ENCODE measurements at regions not wholly inside any gene's neighbourhood (a gene's known extent, or its start where the extent isn't known, plus 50 kb on each side); places are given as distances from the start of the nearest gene placed in this dataset.
"Not testable (repeated sequence)": the region's sequence is repeated elsewhere in the genome, so short reads cannot be mapped to it uniquely, and the experiment has no call there.

- H3K36me3 ChIP-seq (ENCODE audit: control insufficient read depth, insufficient read depth, low read length); H3K9me3 ChIP-seq; H3K27ac Mint-ChIP-seq (ENCODE audit: unreplicated experiment); intact Hi-C loops (cut with micrococcal nuclease; ENCODE audit: unreplicated experiment); H3K4me1 ChIP-seq; DNase-seq; H3K4me3 Mint-ChIP-seq (ENCODE audit: unreplicated experiment); CTCF ChIA-PET; H3K4me3 ChIP-seq (ENCODE audit: low read depth, low read length); H3K27me3 ChIP-seq (replicated peaks; ENCODE audit: control insufficient read depth, insufficient read depth, low read length); H3K4me1 Mint-ChIP-seq (ENCODE audit: low read depth, unreplicated experiment); POLR2A ChIA-PET; H3K27me3 Mint-ChIP-seq (ENCODE audit: insufficient read depth, unreplicated experiment); BruUV-seq (replicated peaks); H3K36me3 Mint-ChIP-seq (ENCODE audit: insufficient read depth, unreplicated experiment): not testable (repeated sequence)
- H3K9me3 Mint-ChIP-seq (ENCODE audit: unreplicated experiment): peaks cover 39% of the 10 kb centered on the region
Observed at GRCh38 chr22:12603833-12604232, 2924.2 kb upstream of the OR11H1 start.

- intact Hi-C loops (cut with micrococcal nuclease; ENCODE audit: unreplicated experiment); H3K27me3 ChIP-seq (replicated peaks; ENCODE audit: control insufficient read depth, insufficient read depth, low read length); H3K4me3 Mint-ChIP-seq (ENCODE audit: unreplicated experiment); POLR2A ChIA-PET; H3K36me3 ChIP-seq (ENCODE audit: control insufficient read depth, insufficient read depth, low read length); DNase-seq; H3K4me3 ChIP-seq (ENCODE audit: low read depth, low read length); H3K9me3 ChIP-seq; H3K36me3 Mint-ChIP-seq (ENCODE audit: insufficient read depth, unreplicated experiment); H3K27me3 Mint-ChIP-seq (ENCODE audit: insufficient read depth, unreplicated experiment); H3K4me1 Mint-ChIP-seq (ENCODE audit: low read depth, unreplicated experiment); CTCF ChIA-PET; BruUV-seq (replicated peaks); H3K27ac Mint-ChIP-seq (ENCODE audit: unreplicated experiment); H3K4me1 ChIP-seq: not testable (repeated sequence)
- H3K9me3 Mint-ChIP-seq (ENCODE audit: unreplicated experiment): peaks cover 29% of the 10 kb centered on the region
Observed at GRCh38 chr22:12608454-12608853, 2919.5 kb upstream of the OR11H1 start.

- H3K36me3 ChIP-seq (ENCODE audit: control insufficient read depth, insufficient read depth, low read length): no peaks in the 10 kb centered on the region
- H3K4me1 ChIP-seq: no peaks in the 10 kb centered on the region
- ChIA-PET CTCF (no interaction called here), POLR2A (no interaction called here)
- no peak for TF ChIP-seq CTCF (IDR thresholded peaks at IDR 0.05; ENCODE audit: insufficient read depth in 1 of 2, low read depth in 1 of 2, low read length in 1 of 2, severe bottlenecking in 1 of 2, unreplicated experiment in 1 of 2)
- BruUV-seq (replicated peaks): no TSS peak
- H3K4me3 ChIP-seq (ENCODE audit: low read depth, low read length): no peak overlapping the region
- H3K9me3 Mint-ChIP-seq (ENCODE audit: unreplicated experiment): peaks cover 19% of the 10 kb centered on the region
- intact Hi-C loops (cut with micrococcal nuclease; ENCODE audit: unreplicated experiment): no loop called here
- no peak overlapping the region for H3K27ac Mint-ChIP-seq (ENCODE audit: unreplicated experiment)
- no peaks in the 10 kb centered on the region for H3K9me3 ChIP-seq
- no peak for DNase-seq
- no peaks in the 10 kb centered on the region for H3K4me1 Mint-ChIP-seq (ENCODE audit: low read depth, unreplicated experiment)
- H3K36me3 Mint-ChIP-seq (ENCODE audit: insufficient read depth, unreplicated experiment): no peaks in the 10 kb centered on the region
- no peaks in the 10 kb centered on the region for H3K27me3 Mint-ChIP-seq (ENCODE audit: insufficient read depth, unreplicated experiment)
- H3K27me3 ChIP-seq (replicated peaks; ENCODE audit: control insufficient read depth, insufficient read depth, low read length): no peaks in the 10 kb centered on the region
- H3K4me3 Mint-ChIP-seq (ENCODE audit: unreplicated experiment): no peak overlapping the region
Observed at GRCh38 chr22:12613199-12613598, 2914.8 kb upstream of the OR11H1 start.

GRCh38 chr22:12613907-12614306 is 2914.1 kb upstream of the OR11H1 start:
- H3K9me3 ChIP-seq; H3K36me3 Mint-ChIP-seq (ENCODE audit: insufficient read depth, unreplicated experiment); POLR2A ChIA-PET: not testable (repeated sequence)

GRCh38 chr22:12626894-12627293 is 2901.1 kb upstream of the OR11H1 start:
- H3K27me3 Mint-ChIP-seq (ENCODE audit: insufficient read depth, unreplicated experiment); BruUV-seq (replicated peaks); H3K27me3 ChIP-seq (replicated peaks; ENCODE audit: control insufficient read depth, insufficient read depth, low read length); CTCF ChIA-PET; H3K36me3 ChIP-seq (ENCODE audit: control insufficient read depth, insufficient read depth, low read length); intact Hi-C loops (cut with micrococcal nuclease; ENCODE audit: unreplicated experiment); H3K27ac Mint-ChIP-seq (ENCODE audit: unreplicated experiment); H3K4me3 ChIP-seq (ENCODE audit: low read depth, low read length); H3K4me1 Mint-ChIP-seq (ENCODE audit: low read depth, unreplicated experiment); DNase-seq; POLR2A ChIA-PET; H3K9me3 ChIP-seq; H3K4me3 Mint-ChIP-seq (ENCODE audit: unreplicated experiment); H3K4me1 ChIP-seq; H3K36me3 Mint-ChIP-seq (ENCODE audit: insufficient read depth, unreplicated experiment): not testable (repeated sequence)
- H3K9me3 Mint-ChIP-seq (ENCODE audit: unreplicated experiment): peaks cover 12% of the 10 kb centered on the region

More at GRCh38 chr22:12613907-12614306, 2914.1 kb upstream of the OR11H1 start:
- H3K27ac Mint-ChIP-seq (ENCODE audit: unreplicated experiment); intact Hi-C loops (cut with micrococcal nuclease; ENCODE audit: unreplicated experiment); H3K4me1 Mint-ChIP-seq (ENCODE audit: low read depth, unreplicated experiment); H3K27me3 Mint-ChIP-seq (ENCODE audit: insufficient read depth, unreplicated experiment); H3K4me3 ChIP-seq (ENCODE audit: low read depth, low read length); BruUV-seq (replicated peaks); H3K4me1 ChIP-seq; DNase-seq; CTCF ChIA-PET; H3K4me3 Mint-ChIP-seq (ENCODE audit: unreplicated experiment); H3K36me3 ChIP-seq (ENCODE audit: control insufficient read depth, insufficient read depth, low read length); H3K27me3 ChIP-seq (replicated peaks; ENCODE audit: control insufficient read depth, insufficient read depth, low read length): not testable (repeated sequence)
- peaks cover 19% of the 10 kb centered on the region for H3K9me3 Mint-ChIP-seq (ENCODE audit: unreplicated experiment)

- BruUV-seq (replicated peaks); H3K4me1 ChIP-seq; intact Hi-C loops (cut with micrococcal nuclease; ENCODE audit: unreplicated experiment); H3K4me1 Mint-ChIP-seq (ENCODE audit: low read depth, unreplicated experiment); H3K9me3 ChIP-seq; H3K27me3 Mint-ChIP-seq (ENCODE audit: insufficient read depth, unreplicated experiment); H3K27me3 ChIP-seq (replicated peaks; ENCODE audit: control insufficient read depth, insufficient read depth, low read length); H3K4me3 ChIP-seq (ENCODE audit: low read depth, low read length); POLR2A ChIA-PET; H3K27ac Mint-ChIP-seq (ENCODE audit: unreplicated experiment); H3K36me3 ChIP-seq (ENCODE audit: control insufficient read depth, insufficient read depth, low read length); CTCF ChIA-PET; DNase-seq; H3K36me3 Mint-ChIP-seq (ENCODE audit: insufficient read depth, unreplicated experiment); H3K4me3 Mint-ChIP-seq (ENCODE audit: unreplicated experiment): not testable (repeated sequence)
- peaks cover 23% of the 10 kb centered on the region for H3K9me3 Mint-ChIP-seq (ENCODE audit: unreplicated experiment)
Observed at GRCh38 chr22:12629815-12630214, 2898.2 kb upstream of the OR11H1 start.

All from Caco-2 (cell line).